ENCODE measurements at regions not wholly inside any gene's neighbourhood (a gene's known extent, or its start where the extent isn't known, plus 50 kb on each side); places are given as distances from the start of the nearest gene placed in this dataset.

- no peak overlapping the region for H3K4me3 ChIP-seq (ENCODE audit: low read length)
- H2AFZ ChIP-seq (ENCODE audit: low read depth, low read length), result no peak overlapping the region
- H3K36me3 ChIP-seq (ENCODE audit: insufficient read depth, low read length), result no peaks in the 10 kb centered on the region
- no peaks in the 10 kb centered on the region for H3K9me3 ChIP-seq (ENCODE audit: low read length)
- H3K27me3 ChIP-seq (ENCODE audit: insufficient read depth, low read length), result no peaks in the 10 kb centered on the region
- H3K4me1 ChIP-seq (ENCODE audit: insufficient read depth, low read length), result peaks cover 4% of the 10 kb centered on the region
Observed at GRCh38 chr7:41030673-41031072, 672.2 kb downstream of the INHBA start.

DNA sequence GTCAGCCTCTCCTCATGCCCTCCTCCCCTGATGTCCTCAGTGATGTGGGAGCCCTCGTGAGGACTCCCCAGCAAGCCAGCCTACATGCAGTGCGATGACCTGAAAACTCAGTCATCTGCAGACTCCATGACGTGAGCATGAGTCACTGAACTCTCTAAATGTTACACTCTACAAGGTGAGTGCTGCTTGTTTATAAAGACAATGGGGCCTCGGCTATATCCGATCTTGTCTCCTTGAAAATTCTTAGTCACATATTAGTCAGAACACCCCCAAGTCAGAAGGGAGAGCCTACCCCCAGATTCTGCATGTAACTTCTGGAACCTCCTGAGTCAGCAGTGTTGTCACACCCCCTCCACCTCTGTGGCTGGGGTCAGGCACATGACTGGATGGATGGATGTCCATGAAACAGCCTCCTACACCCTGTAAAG lies 673.8 kb downstream of the INHBA start:
- Histone ChIP-seq H3K36me3 (ENCODE audit: insufficient read depth, low read length) (no peaks in the 10 kb centered on the region), H3K9me3 (ENCODE audit: low read length) (no peaks in the 10 kb centered on the region), H2AFZ (ENCODE audit: low read depth, low read length) (no peak overlapping the region), H3K27me3 (ENCODE audit: insufficient read depth, low read length) (no peaks in the 10 kb centered on the region), H3K4me3 (ENCODE audit: low read length) (no peak overlapping the region), H3K4me1 (ENCODE audit: insufficient read depth, low read length) (peaks cover 2% of the 10 kb centered on the region)

- Histone ChIP-seq H3K4me3 (ENCODE audit: low read length) (no peak overlapping the region), H3K27me3 (ENCODE audit: insufficient read depth, low read length) (no peaks in the 10 kb centered on the region), H3K4me1 (ENCODE audit: insufficient read depth, low read length) (peaks cover 1% of the 10 kb centered on the region), H3K36me3 (ENCODE audit: insufficient read depth, low read length) (no peaks in the 10 kb centered on the region), H3K9me3 (ENCODE audit: low read length) (no peaks in the 10 kb centered on the region), H2AFZ (ENCODE audit: low read depth, low read length) (no peak overlapping the region)
Observed at GRCh38 chr7:41028580-41028979, 674.3 kb downstream of the INHBA start.

- Histone ChIP-seq H3K4me3 (ENCODE audit: low read length) (no peak overlapping the region), H3K4me1 (ENCODE audit: insufficient read depth, low read length) (no peaks in the 10 kb centered on the region), H2AFZ (ENCODE audit: low read depth, low read length) (no peak overlapping the region), H3K36me3 (ENCODE audit: insufficient read depth, low read length) (no peaks in the 10 kb centered on the region), H3K9me3 (ENCODE audit: low read length) (no peaks in the 10 kb centered on the region), H3K27me3 (ENCODE audit: insufficient read depth, low read length) (no peaks in the 10 kb centered on the region)
Observed at GRCh38 chr7:41027428-41028115, 675.3 kb downstream of the INHBA start.

- H3K9me3 ChIP-seq (ENCODE audit: low read length), result no peaks in the 10 kb centered on the region
- H3K36me3 ChIP-seq (ENCODE audit: insufficient read depth, low read length), result no peaks in the 10 kb centered on the region
- no peak overlapping the region for H2AFZ ChIP-seq (ENCODE audit: low read depth, low read length)
- no peak overlapping the region for H3K4me3 ChIP-seq (ENCODE audit: low read length)
- no peaks in the 10 kb centered on the region for H3K4me1 ChIP-seq (ENCODE audit: insufficient read depth, low read length)
- no peaks in the 10 kb centered on the region for H3K27me3 ChIP-seq (ENCODE audit: insufficient read depth, low read length)
Observed at GRCh38 chr7:41024126-41024525, 678.8 kb downstream of the INHBA start.

DNA sequence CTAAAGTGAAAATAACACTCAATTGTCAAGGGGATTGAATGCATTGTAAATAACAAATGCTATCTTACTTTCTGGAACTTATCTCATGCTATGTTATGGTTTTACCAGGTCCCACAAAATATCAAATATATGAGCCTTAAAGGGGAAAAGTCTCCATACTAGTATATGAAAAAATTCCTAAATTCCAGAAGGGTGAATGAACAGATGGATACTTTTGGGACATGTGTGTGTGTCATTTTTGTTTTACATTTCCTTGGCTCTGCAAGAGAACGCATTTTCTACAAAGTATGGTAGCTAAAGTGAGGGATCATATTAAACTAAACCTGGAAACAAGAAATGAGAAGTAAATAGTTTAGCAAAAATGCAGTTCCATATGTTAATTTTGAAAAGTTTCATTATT lies 682.8 kb downstream of the INHBA start:
- H2AFZ ChIP-seq (ENCODE audit: low read depth, low read length), result no peak overlapping the region
- no peaks in the 10 kb centered on the region for H3K27me3 ChIP-seq (ENCODE audit: insufficient read depth, low read length)
- peaks cover 2% of the 10 kb centered on the region for H3K9me3 ChIP-seq (ENCODE audit: low read length)
- no peaks in the 10 kb centered on the region for H3K4me1 ChIP-seq (ENCODE audit: insufficient read depth, low read length)
- no peaks in the 10 kb centered on the region for H3K36me3 ChIP-seq (ENCODE audit: insufficient read depth, low read length)
- H3K4me3 ChIP-seq (ENCODE audit: low read length), result no peak overlapping the region

DNA sequence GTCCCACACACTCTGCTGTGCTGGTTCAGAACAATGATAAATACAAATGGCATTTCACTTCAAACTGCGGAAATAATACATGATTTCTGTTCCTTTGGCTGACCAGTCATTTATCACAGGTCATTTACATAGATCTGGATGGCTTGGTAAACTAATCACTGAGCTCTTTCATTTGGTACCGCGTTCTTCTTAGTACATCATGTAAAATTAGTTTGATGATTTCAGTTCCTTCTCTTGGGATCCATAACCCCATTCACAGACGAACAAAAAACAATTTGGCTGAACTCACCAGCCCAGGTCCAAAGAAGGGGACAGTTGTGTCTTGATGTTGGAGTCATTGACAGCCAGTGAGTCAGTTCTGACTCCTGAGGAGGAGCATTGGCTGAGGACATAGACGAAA lies 689.8 kb downstream of the INHBA start:
- no peak overlapping the region for H3K4me3 ChIP-seq (ENCODE audit: low read length)
- H2AFZ ChIP-seq (ENCODE audit: low read depth, low read length), result no peak overlapping the region
- H3K9me3 ChIP-seq (ENCODE audit: low read length), result peaks cover 2% of the 10 kb centered on the region
- H3K27me3 ChIP-seq (ENCODE audit: insufficient read depth, low read length), result no peaks in the 10 kb centered on the region
- H3K4me1 ChIP-seq (ENCODE audit: insufficient read depth, low read length), result peaks cover 4% of the 10 kb centered on the region
- no peaks in the 10 kb centered on the region for H3K36me3 ChIP-seq (ENCODE audit: insufficient read depth, low read length)

DNA sequence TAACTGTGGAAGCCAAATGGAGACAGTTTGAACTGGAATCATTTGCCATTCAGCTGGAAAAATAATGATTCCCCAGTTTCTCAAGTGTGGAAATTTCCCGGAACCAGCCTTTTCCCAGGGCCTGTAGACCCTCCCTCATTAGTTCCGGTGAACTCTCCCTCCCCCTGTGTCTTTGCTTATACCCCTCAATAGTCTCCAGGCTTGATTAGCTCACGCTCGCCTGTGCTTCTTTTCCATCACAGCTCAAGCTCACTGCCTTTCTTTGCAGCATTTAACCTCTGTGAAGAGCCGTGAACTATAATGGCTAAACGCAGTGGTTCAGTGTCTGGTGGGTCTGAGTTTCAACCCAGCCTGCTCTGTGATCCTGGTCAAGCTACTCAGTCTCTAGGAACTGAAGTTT lies 690.8 kb downstream of the INHBA start:
- Histone ChIP-seq H3K27me3 (ENCODE audit: insufficient read depth, low read length) (no peaks in the 10 kb centered on the region), H3K4me1 (ENCODE audit: insufficient read depth, low read length) (peaks cover 14% of the 10 kb centered on the region), H2AFZ (ENCODE audit: low read depth, low read length) (no peak overlapping the region), H3K36me3 (ENCODE audit: insufficient read depth, low read length) (no peaks in the 10 kb centered on the region), H3K4me3 (ENCODE audit: low read length) (no peak overlapping the region), H3K9me3 (ENCODE audit: low read length) (peaks cover 2% of the 10 kb centered on the region)

GRCh38 chr7:41010967-41011366 lies 691.9 kb downstream of the INHBA start:
- no peak overlapping the region for H2AFZ ChIP-seq (ENCODE audit: low read depth, low read length)
- H3K36me3 ChIP-seq (ENCODE audit: insufficient read depth, low read length), result no peaks in the 10 kb centered on the region
- H3K27me3 ChIP-seq (ENCODE audit: insufficient read depth, low read length), result no peaks in the 10 kb centered on the region
- H3K4me3 ChIP-seq (ENCODE audit: low read length), result no peak overlapping the region
- peaks cover 23% of the 10 kb centered on the region for H3K4me1 ChIP-seq (ENCODE audit: insufficient read depth, low read length)
- H3K9me3 ChIP-seq (ENCODE audit: low read length), result peaks cover 2% of the 10 kb centered on the region

GRCh38 chr7:41010418-41010817 lies 692.5 kb downstream of the INHBA start:
- H2AFZ ChIP-seq (ENCODE audit: low read depth, low read length), result no peak overlapping the region
- no peak overlapping the region for H3K4me3 ChIP-seq (ENCODE audit: low read length)
- no peaks in the 10 kb centered on the region for H3K9me3 ChIP-seq (ENCODE audit: low read length)
- H3K4me1 ChIP-seq (ENCODE audit: insufficient read depth, low read length), result peaks cover 26% of the 10 kb centered on the region
- H3K36me3 ChIP-seq (ENCODE audit: insufficient read depth, low read length), result no peaks in the 10 kb centered on the region
- no peaks in the 10 kb centered on the region for H3K27me3 ChIP-seq (ENCODE audit: insufficient read depth, low read length)

DNA sequence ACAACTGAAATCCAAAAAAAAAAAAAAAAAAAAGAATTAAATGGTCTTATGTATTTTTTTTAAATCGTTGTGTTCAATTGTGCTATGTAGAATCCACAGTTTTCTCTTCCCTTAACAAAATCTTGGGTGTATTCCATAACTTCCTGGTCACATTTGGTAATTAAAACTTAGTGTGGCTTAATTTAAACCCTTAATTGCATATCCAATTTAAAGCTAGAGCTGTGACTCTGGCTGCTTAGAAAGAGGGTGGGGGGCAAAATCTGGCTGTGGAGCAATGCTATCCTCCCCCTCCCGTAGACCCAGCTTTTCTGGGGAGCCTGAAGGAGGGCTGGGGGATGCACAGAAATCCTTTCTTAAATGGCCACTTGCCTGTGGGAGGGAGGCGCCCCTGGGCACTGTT lies 695.1 kb downstream of the INHBA start:
- Histone ChIP-seq H3K36me3 (ENCODE audit: insufficient read depth, low read length) (no peaks in the 10 kb centered on the region), H3K4me3 (ENCODE audit: low read length) (no peak overlapping the region), H3K9me3 (ENCODE audit: low read length) (no peaks in the 10 kb centered on the region), H2AFZ (ENCODE audit: low read depth, low read length) (no peak overlapping the region), H3K27me3 (ENCODE audit: insufficient read depth, low read length) (no peaks in the 10 kb centered on the region), H3K4me1 (ENCODE audit: insufficient read depth, low read length) (peaks cover 31% of the 10 kb centered on the region)

- H2AFZ ChIP-seq (ENCODE audit: low read depth, low read length), result no peak overlapping the region
- H3K9me3 ChIP-seq (ENCODE audit: low read length), result no peaks in the 10 kb centered on the region
- H3K27me3 ChIP-seq (ENCODE audit: insufficient read depth, low read length), result no peaks in the 10 kb centered on the region
- no peak overlapping the region for H3K4me3 ChIP-seq (ENCODE audit: low read length)
- H3K4me1 ChIP-seq (ENCODE audit: insufficient read depth, low read length), result peaks cover 31% of the 10 kb centered on the region
- no peaks in the 10 kb centered on the region for H3K36me3 ChIP-seq (ENCODE audit: insufficient read depth, low read length)
Observed at GRCh38 chr7:41007351-41007751, 695.5 kb downstream of the INHBA start.

DNA sequence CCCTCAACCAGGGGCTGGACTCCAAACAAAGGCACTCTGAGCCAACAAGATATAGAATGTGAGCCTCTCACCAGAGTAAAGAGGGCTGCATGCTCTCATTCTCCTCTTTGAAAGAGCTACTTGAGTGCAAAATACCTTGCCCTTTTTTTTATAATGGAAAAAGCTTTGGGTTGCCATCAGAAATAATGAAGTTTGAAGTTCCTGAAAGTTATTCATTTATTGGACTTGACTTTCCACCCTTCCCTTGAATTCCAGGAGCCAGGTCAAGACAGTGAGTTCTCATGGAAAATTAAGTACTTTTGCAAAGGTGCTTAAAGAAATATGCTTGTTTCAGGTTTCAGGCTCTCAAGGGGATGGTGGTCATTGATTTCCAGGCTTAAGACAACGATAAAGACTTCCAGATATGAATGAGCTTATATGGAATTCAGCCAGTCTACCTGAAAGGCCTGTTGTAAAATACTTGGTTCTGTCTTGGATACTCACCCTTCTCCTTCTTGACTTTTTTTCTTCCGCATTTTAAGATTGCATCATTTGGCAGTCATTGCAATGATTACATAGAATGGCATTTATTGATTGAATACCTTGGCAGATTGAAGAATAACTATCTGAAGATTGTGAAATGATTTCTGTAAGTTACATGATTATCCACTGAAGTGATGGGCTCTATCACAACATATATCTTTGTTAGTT lies 696.4 kb downstream of the INHBA start:
- no peaks in the 10 kb centered on the region for H3K27me3 ChIP-seq (ENCODE audit: insufficient read depth, low read length)
- no peak overlapping the region for H3K4me3 ChIP-seq (ENCODE audit: low read length)
- no peaks in the 10 kb centered on the region for H3K36me3 ChIP-seq (ENCODE audit: insufficient read depth, low read length)
- H2AFZ ChIP-seq (ENCODE audit: low read depth, low read length), result no peak overlapping the region
- H3K4me1 ChIP-seq (ENCODE audit: insufficient read depth, low read length), result peaks cover 29% of the 10 kb centered on the region
- no peaks in the 10 kb centered on the region for H3K9me3 ChIP-seq (ENCODE audit: low read length)

Data from neuron (in vitro differentiated cells).